DMS114 treated with DMSO at 0.1 percent for 48 hours (cell line): ENCODE measurements at regions not wholly inside any gene's neighbourhood (a gene's known extent, or its start where the extent isn't known, plus 50 kb on each side); places are given as distances from the start of the nearest gene placed in this dataset.
"Not testable (repeated sequence)": the region's sequence is repeated elsewhere in the genome, so short reads cannot be mapped to it uniquely, and the experiment has no call there.

Source experiments
- DNase-seq: peaks from one replicate; lab custom pipeline; 2025; ENCODE audit not compliant: unreplicated experiment; lab: John Stamatoyannopoulos, UW

DNA sequence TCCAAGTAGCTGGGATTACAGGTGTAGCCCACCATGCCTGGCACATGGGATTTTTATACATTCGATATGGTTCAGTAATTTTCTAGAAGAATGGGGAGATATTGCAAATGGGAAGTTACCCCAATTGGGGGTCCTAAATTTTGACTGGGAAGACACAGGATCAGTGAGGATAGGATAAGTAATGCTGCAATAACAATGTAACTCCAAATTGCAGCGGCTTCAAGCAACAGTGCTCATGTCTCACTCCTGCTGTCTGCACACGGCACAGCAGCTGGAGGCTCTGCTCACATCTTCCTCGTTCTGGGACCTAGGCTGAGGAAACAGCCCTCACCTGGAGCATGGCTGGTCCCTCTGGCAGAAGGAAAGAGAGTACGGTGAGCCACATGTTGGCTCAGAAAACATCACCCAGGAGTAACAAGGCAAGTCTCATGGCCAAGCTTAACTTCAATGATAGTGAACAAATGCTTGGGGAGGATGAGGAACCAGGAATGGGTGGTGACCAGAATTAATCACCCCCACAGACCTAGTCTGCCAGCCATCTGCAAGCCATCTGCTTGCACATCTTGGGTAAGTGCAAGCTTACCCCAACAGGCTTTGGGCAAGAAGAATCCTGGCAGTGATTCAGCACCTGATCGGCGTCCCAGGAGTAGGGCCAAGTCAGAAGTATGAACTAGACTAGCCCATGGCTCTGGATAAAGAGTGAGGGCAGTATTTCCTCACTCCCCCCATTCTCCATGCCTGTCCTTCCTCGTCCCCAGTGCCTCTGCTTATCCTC, 229.2 kb downstream of the COPRS start:
- DNase-seq: no peak

DNA sequence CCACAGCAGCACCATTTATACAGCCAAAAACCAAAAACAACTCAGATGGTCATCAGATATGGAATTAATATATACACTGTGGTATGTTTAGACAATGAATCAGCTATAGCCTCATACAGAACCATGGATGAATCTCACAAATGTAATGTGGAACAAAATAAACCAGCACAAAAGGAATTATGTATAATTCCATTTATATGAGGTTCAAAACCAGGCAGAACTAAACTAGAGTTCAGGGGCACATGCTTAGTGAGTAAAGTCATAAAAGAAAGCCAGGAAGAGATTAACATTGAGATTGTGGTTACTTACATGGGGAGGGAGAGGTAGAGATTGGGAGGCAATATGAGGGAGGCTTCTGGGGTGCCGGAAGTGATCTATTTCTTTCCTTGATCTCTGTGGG, 231.1 kb downstream of the COPRS start:
- DNase-seq: no peak

DNA sequence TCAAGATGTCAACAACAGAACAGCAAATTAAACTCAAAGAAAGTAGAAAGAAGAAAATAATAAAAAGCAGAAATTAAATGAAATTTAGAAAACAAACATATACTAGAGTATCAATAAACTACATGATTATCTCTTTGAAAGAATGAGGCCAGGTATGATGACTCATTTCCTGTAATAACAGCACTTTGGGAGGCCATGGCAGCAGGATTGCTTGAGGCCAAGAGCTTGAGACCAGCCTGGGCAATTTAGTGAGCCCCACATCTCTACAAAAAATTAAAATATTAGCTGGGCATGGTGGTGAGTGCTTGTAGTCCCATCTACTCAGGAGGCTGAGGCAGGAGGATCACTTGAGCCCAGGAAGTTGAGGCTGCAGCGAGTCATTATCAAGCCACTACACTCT, 232.5 kb downstream of the RAB11FIP4 start:
- no peak for DNase-seq

DNA sequence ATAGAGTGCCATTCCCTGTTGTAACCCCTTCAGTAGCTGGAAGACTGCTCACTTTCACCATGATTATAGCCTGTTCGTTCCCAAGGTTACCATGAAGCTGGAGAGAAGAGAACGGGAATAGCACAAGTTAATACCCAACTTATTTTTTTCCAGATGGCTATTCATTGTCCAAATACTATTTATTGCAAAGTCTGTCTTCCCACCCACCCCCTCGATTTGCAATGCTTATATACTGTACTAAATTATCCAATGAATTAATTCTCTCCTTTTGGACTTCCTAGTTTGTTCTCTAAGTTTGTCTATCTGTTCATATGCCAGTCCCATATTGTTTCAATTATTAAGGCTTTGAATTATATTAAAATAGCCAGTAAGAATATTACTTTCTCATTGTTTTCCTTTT, 231.0 kb downstream of the RAB11FIP4 start:
- DNase-seq: no peak

DNA sequence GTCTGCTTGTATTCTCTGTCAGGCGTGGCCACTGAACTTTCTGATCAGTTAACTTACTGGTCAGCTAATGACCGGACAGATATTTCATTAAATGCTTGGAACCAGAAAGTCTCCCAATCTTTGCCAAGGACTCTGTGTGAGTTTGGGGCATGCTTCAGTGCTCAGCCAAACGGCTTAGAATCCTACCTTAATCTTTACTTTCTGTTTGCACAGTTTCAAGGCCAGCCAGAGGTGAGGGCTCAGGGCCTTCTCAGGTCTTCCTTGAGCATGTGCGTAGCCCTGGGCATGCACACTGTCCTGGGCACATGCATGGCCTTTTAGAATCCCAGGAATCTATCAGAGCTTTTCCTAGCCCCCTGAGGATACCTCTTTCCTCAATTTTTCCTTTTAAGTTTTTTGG, 230.1 kb downstream of the RAB11FIP4 start:
- no peak for DNase-seq

DNA sequence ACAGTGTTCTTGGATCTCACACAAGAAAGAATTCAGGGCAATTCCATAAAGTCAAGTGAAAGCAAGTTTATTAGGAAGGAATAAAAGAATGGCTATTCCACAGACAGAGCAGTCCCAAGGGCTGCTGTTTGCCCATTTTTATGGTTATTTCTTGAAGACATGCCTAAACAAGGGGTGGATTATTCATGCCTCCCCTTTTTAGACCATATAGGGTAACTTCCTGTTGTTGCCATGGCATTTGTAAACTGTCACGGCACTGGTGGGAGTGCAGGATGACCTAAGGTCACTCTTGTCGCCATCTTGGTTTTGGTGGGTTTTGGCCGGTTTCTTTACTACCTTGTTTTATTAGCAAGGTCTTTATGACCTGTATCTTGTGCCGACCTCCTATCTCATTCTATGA, 219.6 kb downstream of the RAB11FIP4 start:
- DNase-seq: not testable (repeated sequence)

DNA sequence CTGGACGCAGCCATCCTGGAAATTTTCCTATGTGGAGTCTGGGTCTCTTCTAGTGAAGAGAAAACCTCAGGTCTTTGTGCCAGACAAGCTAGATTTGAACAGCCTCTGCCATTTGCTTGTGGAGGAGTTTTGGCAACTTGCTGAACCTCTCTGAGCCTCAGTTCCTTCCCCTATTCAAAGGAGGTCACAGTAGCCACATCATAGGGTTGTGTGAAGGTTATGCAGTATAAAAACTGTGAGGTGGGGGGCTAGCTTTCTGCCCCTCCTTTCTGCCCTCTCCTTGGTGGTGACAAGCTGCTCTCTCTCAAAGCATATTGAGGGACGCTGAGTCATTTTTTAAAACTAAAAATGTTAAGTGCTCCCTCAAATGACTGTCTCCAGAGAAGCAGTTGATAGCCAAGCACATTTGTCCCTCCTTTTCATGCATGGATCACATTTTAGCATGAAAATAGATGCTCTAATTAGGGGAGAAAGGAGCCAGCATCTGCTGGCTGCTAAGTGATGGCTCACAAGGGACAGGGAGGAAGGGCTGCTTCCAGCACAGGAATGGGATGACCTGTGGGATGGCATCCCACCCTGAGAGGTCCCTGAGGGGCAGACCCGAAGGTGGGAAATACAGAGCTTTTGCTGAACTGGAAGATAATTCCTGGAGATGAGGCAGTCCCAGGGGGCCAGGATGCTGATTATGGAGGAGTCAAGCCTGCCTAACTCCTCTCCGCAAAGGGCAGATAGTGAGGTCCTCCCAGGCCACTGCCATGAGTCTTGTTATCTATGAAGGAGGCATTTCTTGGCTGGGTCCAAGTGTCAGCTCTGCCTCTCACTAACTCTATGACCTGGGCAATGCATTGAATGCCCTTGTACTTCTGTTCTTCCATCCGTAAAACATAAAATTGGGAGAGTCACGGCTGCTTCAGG, 218.8 kb downstream of the RAB11FIP4 start:
- no peak for DNase-seq

DNA sequence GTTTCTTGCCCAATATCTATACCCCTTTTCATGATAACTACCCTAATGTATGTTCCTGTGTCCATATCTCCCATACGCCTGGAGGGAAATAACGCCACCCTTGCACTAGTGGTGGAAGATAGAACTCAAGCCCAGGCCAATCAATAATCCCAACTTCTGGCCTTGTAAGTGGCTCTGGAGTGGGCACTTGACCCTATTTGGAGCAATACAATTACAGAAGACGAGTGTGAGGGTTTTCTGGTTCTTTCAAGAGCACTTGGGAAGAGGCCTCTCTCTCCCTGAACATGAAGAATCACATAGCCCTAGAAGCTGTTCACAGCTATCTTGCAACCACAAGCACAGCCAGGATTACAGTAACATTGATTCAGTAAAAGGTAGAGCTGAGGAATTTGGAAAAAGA, 217.9 kb downstream of the RAB11FIP4 start:
- DNase-seq: no peak

DNA sequence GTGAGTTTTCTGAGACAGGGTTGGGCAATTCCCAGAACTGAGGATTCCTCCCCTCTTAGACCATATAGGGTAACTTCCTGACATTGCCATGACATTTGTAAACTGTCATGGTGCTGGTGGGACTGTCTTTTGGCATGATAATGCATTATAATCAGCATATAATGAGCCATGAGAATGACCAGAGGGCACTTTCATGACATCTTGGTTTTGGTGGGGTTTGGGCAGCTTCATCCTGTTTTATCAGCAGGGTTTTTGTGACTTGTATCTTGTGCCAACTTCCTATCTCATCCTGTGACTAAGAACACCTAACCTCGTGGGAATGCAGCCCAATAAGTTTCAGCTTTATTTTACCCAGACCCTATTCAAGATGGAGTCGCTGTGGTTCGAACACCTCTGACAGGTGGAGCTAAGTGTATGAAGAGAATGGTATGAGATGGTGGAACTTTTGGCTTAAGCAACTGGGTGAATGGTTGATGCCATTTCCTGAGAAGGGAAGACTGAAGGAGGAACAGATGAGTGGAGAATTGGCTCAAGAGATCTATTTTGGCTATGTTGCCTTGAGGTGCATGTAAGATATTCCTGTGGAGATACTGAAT, 217.3 kb downstream of the RAB11FIP4 start:
- DNase-seq: no peak

DNA sequence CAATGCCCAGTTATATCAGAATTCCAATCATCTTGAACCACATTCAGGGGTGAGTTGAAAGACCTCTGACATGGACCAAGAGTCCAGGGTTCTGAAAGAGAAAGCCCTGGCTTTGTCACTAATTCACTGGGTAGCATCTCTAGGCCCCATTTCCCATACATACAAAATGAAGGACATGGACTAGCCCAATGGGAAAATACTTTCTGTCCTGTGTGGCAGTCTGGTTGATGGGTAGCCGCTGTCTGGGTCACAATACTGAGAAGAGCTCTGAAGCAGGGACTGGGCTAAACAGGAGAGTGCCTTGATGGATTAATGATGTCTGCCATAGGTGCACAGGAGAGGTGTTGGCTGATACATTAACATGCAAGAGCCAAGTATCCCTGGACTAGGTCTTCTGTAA, 214.3 kb downstream of the RAB11FIP4 start:
- DNase-seq: no peak

DNA sequence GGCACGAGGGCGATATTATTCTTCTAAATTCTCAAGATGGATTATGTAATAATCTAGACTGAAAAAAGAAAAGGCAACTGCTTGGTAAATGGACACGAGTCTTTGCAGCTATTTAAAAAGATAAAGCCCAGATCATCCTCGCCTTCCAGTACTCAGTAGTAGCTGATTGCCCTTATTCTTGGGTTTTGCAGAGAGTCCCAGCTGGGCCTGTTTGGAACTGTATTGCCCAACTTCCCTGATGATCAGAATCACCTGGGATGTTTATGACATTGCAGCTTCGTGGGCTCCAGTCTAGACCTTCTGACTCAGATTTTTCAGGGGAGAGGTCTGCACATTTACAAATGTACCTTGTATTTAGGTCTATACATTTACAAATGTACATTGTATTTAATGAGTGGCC, 213.5 kb downstream of the RAB11FIP4 start:
- no peak for DNase-seq

DNA sequence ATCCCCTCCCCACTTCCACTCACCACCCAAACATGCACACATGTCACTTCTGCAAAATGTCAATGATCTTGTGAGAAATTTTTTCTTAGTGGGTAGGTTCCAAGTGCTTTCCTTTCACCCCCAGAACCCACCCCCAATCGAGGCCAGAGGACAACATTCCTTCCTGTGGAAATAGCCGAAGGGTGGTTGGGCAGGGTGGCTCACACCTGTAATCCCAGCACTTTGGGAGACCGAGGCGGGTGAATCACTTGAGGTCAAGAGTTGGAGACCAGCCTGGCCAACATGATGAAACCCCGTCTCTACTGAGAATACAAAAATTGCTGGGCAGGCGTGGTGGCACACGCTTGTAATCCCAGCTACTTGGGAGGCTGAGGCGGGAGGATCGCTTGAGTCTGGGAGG, 208.7 kb downstream of the RAB11FIP4 start:
- not testable (repeated sequence) for DNase-seq

DNA sequence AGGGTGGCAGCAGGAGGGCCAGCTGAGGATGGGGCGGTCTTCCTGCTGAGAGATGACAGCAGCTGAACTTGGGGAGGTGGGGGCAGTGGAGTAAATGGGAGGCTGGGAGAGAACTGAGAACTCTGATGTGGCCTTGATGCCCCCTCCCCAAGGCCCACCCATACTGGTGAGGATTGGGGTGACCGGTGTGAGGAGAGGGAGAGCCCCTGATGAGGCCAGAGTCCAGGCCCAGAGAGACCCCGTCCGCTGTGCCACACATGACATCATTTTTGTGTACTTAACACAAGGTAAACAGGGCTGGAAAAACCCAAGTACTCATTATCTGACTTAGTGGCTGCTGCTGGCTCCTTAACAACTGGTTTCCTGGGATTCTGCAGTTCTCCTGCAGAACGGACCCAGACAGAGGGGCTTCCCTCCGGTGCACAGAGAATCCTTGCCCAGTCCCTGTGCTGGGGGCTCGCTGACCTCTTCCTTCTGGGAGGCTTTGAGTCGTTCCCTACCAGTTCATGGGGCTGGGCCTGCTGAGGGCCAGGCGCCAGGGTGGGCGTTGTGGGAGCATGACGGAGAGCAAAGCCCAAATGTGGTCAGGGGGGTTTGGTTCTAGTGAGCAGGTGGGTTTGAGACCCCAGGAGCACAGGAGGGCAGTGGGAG, 207.6 kb downstream of the RAB11FIP4 start:
- DNase-seq: no peak

DNA sequence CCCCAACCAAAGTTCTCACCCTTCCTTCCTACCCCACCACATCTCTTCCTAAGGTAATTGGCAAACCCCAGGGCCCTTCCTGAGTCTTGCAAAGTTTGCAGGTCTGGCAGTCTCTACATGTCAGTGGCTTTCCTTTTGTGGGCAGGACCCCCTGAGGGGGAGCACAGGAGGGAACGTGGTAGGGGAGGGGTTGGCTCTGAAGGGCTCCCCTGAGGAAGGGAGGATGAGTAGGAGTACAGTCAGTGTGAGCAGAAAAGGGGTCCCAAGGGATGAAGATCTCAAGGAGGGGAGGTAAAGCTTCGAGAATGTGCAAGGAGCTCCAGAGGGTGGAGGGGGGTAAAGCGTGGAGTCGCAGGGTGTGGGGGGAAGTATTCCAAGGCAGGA, 206.9 kb downstream of the RAB11FIP4 start:
- DNase-seq: no peak

DNA sequence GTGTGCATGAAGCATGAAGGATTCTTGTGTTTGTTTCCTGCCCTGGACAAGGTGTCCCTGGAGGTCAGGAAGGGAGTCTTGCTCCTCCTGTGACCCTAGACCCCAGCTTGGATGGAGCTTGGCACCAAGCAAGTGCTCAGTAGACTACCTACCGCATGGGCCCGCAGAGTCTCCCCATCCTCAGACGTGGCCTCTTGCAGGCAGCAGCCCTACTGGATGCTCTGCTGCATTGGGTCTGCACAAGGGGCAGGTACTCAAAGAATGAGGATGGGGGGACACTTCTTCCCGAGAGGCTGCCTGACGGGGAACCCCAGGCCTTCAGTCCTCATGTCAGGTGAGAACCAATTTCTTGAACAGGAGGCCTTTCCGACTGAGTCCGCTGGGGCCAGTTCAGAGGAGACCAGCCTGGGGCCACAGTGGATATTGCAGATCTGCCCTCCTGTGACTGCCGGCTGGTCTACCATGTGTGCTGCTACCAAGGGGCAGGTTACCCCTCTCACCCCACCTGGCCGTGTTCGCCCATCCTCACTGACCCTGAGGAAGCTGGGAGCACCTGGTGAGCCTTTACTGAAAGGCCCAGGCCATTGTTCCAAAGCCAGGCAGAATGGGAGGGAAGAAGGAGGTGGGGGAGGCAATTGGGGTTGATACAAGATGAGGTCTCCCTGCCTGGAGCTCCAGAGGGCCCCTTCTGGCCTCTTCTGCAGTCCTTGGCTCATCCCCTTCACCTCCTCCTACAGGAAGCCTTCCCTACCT, 206.3 kb downstream of the RAB11FIP4 start:
- no peak for DNase-seq

DNA sequence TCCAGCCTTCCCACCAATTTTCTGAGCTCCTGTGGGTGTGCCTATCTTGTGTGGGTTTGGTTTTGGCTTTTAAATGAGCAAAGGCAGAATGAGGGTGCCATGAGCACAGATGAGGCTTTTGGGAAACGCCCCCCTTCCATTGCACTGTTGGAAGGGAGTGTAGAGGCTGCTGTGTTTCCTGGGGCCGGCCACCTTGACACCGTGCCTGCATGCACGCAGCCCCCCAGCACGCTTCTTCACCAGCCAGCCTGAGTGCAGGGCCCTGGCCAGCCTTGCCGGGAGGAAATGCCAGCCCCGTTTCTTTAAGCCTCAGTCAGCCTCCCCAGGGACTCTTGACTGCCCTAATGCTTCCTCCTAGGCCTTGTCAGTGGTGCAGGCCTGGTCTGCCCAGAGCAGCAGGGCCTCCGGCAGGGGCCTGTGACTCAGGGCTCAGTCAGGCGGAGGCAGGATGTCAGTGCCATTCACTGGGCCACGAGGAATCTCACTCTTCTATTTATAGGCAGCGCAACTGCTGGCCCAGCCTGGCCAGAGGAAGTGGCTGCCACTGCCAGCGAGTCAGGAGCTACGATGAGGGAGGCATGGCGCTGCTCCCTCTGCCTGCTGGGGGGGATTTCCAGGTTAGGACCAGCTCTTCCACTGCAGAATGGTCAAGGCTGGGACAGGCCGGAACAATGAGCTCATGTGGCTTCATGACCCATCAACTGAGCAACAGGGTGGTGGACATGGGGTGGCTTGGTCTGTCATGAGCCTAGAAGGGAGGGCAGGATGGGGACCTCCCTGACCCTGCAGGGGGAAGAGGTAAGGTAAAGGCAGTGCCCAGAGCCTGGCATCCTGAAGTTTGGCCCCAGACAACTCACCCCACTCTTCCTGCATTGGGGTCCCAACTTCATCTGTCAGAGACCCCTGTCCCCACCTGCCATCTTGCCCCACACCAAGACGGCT, 205.2 kb downstream of the RAB11FIP4 start:
- DNase-seq: no peak

DNA sequence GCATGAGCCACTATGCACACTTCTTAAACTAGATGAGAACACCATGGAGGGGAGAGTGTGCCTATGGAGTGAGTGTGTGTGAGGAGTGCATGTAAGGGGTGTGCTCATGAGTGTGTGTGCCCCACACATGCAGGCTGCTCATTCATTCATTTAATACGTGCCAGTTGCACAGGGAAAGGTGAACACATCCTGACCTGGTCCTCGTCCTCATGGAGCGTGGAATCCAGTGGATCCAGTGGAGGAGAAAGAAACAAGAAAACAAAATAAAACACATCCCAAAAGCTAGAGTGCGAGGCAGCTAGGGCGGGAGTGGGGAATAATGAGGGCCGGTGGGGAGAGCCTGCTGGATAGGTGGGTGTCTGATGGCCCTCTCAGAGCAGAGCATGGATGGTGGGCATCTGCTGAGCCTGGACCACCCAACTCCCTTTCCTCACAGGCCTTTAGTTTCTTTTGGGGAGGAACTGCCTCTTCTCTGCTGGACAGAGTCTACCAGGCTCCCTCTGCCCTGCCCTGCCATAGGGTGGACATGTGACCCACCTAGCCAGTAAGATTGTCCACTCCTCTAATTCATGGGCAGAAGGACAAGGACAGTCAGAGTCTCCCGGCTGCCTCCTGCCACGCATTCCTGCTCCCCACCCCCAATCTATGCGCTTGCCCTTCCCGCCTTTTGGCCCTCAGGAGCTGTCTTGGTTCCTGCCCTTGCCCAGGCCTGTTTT, 204.3 kb downstream of the RAB11FIP4 start:
- no peak for DNase-seq

DNA sequence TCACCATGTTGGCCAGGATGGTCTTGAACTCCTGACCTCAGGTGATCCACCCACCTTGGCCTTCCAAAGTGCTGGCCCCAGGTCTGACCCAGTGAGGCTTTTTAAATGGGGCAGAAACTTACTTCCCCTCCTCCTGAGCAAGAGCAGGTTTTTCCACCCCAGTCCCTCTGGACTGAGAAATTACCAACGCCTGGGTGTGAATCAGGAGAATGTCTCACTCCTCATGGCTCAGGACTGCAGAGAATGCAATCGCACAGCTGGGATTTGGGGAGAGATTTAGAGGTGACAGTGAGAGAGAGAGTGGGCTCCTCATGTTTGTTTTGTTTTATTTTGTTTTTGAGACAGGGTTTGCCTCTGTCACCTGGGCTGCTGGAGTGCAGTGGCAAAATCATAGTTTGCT, 203.6 kb downstream of the RAB11FIP4 start:
- no peak for DNase-seq

DNA sequence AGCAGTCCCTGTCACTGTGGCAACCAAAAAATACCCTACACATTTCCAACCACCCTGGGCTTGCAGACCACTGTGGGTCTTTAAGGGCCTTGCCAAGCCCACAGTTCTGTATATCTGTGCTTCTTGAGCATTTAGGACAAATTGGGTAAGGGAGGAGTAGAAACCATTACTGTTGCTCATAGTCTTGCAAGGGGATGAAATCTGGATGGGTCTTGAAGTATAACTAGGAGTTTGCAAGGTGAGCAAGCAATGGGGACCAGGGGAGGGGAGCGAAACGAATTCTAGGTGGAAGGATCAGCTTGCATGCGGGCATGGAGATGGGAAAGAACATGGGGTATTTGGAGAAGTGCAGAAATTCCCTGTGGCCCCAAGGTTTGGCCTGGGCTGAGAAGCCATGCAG, 202.9 kb downstream of the RAB11FIP4 start:
- no peak for DNase-seq
